ENCODE measurements at regions not wholly inside any gene's neighbourhood (a gene's known extent, or its start where the extent isn't known, plus 50 kb on each side); places are given as distances from the start of the nearest gene placed in this dataset.

DNA sequence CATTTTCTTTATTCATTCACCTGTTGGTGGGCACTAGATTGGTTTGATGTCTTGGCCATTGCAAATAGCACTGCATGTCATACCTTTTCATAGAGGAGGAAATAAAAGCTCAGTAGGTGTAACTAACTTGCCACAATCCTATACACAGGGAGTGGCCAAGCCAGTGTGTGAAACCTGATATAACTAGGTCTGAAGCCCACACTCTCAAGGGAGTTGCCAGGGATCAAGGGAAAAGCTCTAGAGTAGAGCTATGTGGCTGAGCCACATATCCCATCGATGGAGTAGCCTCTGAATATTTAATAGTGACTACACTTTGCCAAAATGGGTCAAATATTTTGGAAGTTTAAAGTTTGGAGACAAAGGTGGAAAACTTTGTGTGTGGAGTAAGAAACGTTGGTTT lies 66.1 kb upstream of the TSHZ3 start:
- no peak for TF ChIP-seq CTCF (IDR thresholded peaks at IDR 0.05)
- no peak for TF ChIP-seq POLR2A (IDR thresholded peaks at IDR 0.05)
